T-cell (primary cell): ENCODE measurements at regions not wholly inside any gene's neighbourhood (a gene's known extent, or its start where the extent isn't known, plus 50 kb on each side); places are given as distances from the start of the nearest gene placed in this dataset.

Experiments used
- ATAC-seq, 4 experiments: fragments of 200-7000 bp in 3 of 4; fragments of 150-1000 bp in 1 of 4; cut with Tn5 transposase; replicated peaks in 1 of 4; 1 replicate in 3 of 4; 2 replicates in 1 of 4; pipeline ENCODE4 v1.10.0; 2021; ENCODE audit warnings: moderate library complexity in 3 of 4, mild to moderate bottlenecking in 2 of 4, moderate number of reproducible peaks in 1 of 4
- CTCF ChIA-PET, 2 donors: fragments of 300-600 bp; sonication (Branson Sonifier 250); formaldehyde crosslinking; loops; one replicate each; lab custom pipeline; 2022; ENCODE audit warnings: antibody characterized with exemption in 2 of 2; lab: Charles Lee
- POLR2A ChIA-PET, 2 donors: fragments of 300-600 bp; sonication (Branson Sonifier 250); formaldehyde crosslinking; loops; one replicate each; lab custom pipeline; 2022; ENCODE audit warnings: antibody characterized with exemption in 2 of 2; lab: Charles Lee
- DNase-seq, 35 experiments: peaks; one replicate each; pipeline versions ENCODE4 v3.0.0 to v3.0.0-alpha.2; 2013 to 2023
- H3K27ac ChIP-seq: one replicate; pipeline ENCODE4 v1.5.1; 2013; ENCODE audit warnings: low read length
- H3K27me3 ChIP-seq, 2 experiments: replicated peaks in 1 of 2; 1 replicate in 1 of 2; 2 replicates in 1 of 2; pipeline versions ENCODE4 v1.6.1 to v1.7.0; 2013; ENCODE audit warnings: low read length in 1 of 2, mixed read lengths in 1 of 2; ENCODE audit not compliant: control insufficient read depth in 2 of 2, insufficient read depth in 2 of 2; ENCODE audit errors: extremely low read depth in 1 of 2
- H3K36me3 ChIP-seq, 2 donors: 1 replicate in 1 of 2; 2 replicates in 1 of 2; pipeline versions ENCODE4 v1.6.1 to v1.7.0; 2013; ENCODE audit warnings: low read length in 1 of 2; ENCODE audit not compliant: control insufficient read depth in 2 of 2, insufficient read depth in 1 of 2; ENCODE audit errors: extremely low read depth in 1 of 2
- H3K4me1 ChIP-seq, 2 experiments: 1 replicate in 1 of 2; 2 replicates in 1 of 2; pipeline versions ENCODE4 v1.6.1 to v1.7.0; 2013; ENCODE audit warnings: low read length in 2 of 2, mixed read lengths in 1 of 2; ENCODE audit not compliant: insufficient read depth in 2 of 2, control insufficient read depth in 1 of 2; ENCODE audit errors: extremely low read depth in 1 of 2
- H3K4me3 ChIP-seq, 2 donors: 1 replicate in 1 of 2; 2 replicates in 1 of 2; pipeline versions ENCODE4 v1.5.1 to v1.7.0; 2013; ENCODE audit warnings: mild to moderate bottlenecking in 2 of 2, low read length in 1 of 2, moderate library complexity in 1 of 2; ENCODE audit not compliant: control insufficient read depth in 1 of 2; ENCODE audit errors: extremely low read depth in 1 of 2
- H3K9me3 ChIP-seq: 2 replicates; pipeline ENCODE4 v1.7.0; 2013
- H3K27ac Mint-ChIP-seq, 2 donors: one replicate each; pipeline ENCODE4 v1.8.0; 2020 to 2021; ENCODE audit warnings: mild to moderate bottlenecking in 2 of 2, mixed read lengths in 2 of 2
- H3K27me3 Mint-ChIP-seq, 2 donors: one replicate each; pipeline ENCODE4 v1.8.0; 2021 to 2022; ENCODE audit warnings: mixed read lengths in 2 of 2
- H3K36me3 Mint-ChIP-seq: one replicate; pipeline ENCODE4 v1.8.0; 2021; ENCODE audit warnings: mixed read lengths
- H3K4me1 Mint-ChIP-seq, 3 donors: one replicate each; pipeline ENCODE4 v1.8.0; 2020 to 2022; ENCODE audit warnings: mixed read lengths in 3 of 3, mild to moderate bottlenecking in 1 of 3
- H3K4me3 Mint-ChIP-seq, 3 donors: one replicate each; pipeline ENCODE4 v1.8.0; 2020 to 2022; ENCODE audit warnings: mild to moderate bottlenecking in 3 of 3, mixed read lengths in 3 of 3, moderate library complexity in 3 of 3
- H3K9me3 Mint-ChIP-seq, 3 donors: one replicate each; pipeline ENCODE4 v1.8.0; 2020 to 2022; ENCODE audit warnings: mixed read lengths in 3 of 3
- WGBS: methylation state at CpG from one replicate; pipeline ENCODE4 v1.1.5; 2013; ENCODE audit warnings: missing lambda C conversion rate; ENCODE audit not compliant: insufficient coverage; 5-methylcytosine and 5-hydroxymethylcytosine counted together

DNA sequence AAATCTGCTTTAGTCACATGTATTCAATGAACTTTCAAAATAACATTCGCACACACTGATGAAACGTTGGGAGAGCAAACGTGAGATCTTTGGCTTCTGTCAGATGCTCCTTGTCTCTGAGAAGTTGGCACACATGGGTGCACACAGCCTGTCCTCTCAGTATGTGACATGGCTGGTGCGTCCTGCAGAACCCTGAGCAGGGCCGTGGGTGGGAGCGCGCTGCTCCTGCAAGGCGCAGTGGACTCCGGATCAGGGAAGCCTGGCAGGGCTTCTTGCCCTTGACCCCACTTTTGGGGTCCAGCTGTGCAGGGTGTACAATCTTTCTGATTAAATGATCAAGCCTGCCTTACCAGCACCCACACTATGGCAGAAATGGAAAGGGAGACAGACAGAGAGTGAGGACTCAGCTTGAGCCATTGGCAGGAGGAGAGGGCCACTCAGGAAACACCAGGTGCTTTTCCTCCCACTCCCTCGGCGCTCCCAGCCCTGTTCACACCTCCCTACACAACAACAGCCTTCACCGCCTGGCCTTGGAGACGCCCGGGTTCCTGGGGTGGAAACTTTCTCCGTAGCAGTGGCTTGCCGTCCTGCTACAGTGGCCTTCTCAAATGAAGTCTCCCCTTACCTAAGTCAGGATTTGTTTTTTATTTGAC is 108.4 kb upstream of the SNTG2 start:
- Histone ChIP-seq H3K9me3 (no peaks in the 10 kb centered on the region), H3K36me3 (no peaks in the 10 kb centered on the region), H3K4me1 (no peaks in the 10 kb centered on the region), H3K4me3 (no peak overlapping the region), H3K27me3 (peaks cover 0 to 13% of the 10 kb centered on the region in 2 experiments), H3K27ac (no peak overlapping the region)
- ATAC-seq (no peak), DNase-seq (no peak)
- no peaks in the 10 kb centered on the region for H3K4me1 Mint-ChIP-seq
- CTCF ChIA-PET: no interaction called here
- 74% methylated on average over 12 of the region's 16 CpGs for WGBS
- H3K27me3 Mint-ChIP-seq: peaks cover 28 to 34% of the 10 kb centered on the region in 2 donors
- POLR2A ChIA-PET: no interaction called here
- H3K9me3 Mint-ChIP-seq: no peaks in the 10 kb centered on the region
- H3K36me3 Mint-ChIP-seq: no peaks in the 10 kb centered on the region
- no peak overlapping the region for H3K4me3 Mint-ChIP-seq
- H3K27ac Mint-ChIP-seq: no peak overlapping the region

DNA sequence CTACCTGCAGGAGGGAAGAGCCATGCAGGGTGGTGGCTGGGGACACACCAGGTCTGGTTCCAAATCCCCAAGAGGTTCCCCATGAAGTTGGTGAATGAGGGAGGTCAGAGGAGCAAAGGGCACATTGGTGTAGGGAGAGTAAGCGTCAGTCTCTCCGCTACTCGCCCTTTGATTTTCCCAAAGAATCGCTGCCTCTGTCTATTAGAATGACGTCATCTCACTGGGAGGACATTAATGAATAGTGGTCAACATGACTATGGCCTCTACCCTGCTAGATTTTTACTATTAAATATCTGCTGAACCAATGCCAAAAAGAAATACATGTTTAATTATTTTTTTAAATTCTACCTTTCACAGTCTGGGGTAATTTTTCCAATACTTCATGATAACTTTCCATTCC is 109.6 kb upstream of the SNTG2 start:
- H3K4me3 Mint-ChIP-seq: no peak overlapping the region

DNA sequence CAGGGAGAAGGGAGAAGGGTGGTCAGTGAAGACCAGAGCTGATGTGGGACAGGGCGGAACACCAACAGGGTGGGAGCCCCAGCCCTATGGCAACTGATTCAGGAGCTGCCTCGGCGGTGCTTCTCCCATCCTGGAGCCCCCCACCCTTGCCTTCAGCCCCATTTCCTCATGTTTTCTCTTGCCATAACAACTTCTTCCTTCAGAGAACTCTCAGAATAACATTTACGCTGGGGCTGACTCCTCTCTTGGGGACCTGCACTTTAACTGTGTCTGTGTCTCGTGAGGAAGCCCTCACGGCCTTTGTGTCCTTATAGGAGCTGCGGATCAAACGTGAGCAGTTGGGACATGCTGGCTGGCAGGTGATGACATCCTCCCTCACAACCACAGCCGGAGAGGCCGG is 116.4 kb upstream of the SNTG2 start:
- CTCF ChIA-PET: interaction anchor here in 1 of 2 donors (0.7 kb wide), 1 partner anchor 731 kb away, joined by 5 read pairs; no protein-coding TSS in a partner anchor
- H3K27ac Mint-ChIP-seq: no peak overlapping the region
- H3K9me3 Mint-ChIP-seq: no peaks in the 10 kb centered on the region

More for the DNA sequence above, 109.6 kb upstream of the SNTG2 start:
- H3K27ac ChIP-seq: no peak overlapping the region
- peaks cover 29 to 34% of the 10 kb centered on the region in 2 donors for H3K27me3 Mint-ChIP-seq
- H3K9me3 ChIP-seq: no peaks in the 10 kb centered on the region
- WGBS: no CpG with 5 or more reads among the region's 5 CpGs
- ChIA-PET CTCF (no interaction called here), POLR2A (no interaction called here)
- H3K27ac Mint-ChIP-seq: no peak overlapping the region
- H3K36me3 Mint-ChIP-seq: no peaks in the 10 kb centered on the region
- H3K9me3 Mint-ChIP-seq: no peaks in the 10 kb centered on the region
- no peak overlapping the region for H3K4me3 ChIP-seq
- no peaks in the 10 kb centered on the region for H3K36me3 ChIP-seq
- ATAC-seq (no peak), DNase-seq (no peak)
- no peaks in the 10 kb centered on the region for H3K4me1 Mint-ChIP-seq
- H3K4me1 ChIP-seq: no peaks in the 10 kb centered on the region
- peaks cover 0 to 11% of the 10 kb centered on the region in 2 experiments for H3K27me3 ChIP-seq

DNA sequence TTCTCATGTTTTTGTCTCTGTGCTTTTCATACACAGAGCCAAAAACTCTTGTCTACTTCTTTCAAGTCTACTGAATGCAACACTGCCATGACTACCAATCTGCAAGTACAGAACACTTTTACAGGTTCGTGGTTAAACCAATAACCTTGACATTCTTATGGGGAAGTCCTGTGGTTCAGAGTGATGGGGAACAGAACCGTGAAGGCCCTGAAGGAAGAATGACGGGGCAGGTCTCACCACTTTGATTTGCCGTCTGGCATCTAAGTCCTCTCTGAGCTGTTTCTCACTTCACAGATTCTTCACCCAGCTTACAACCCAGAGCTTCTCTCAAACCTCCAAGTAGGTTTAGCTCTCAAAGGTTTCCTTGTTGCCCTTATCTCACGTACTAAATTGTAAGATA is 117.5 kb upstream of the SNTG2 start:
- peaks cover 0 to 13% of the 10 kb centered on the region in 2 experiments for H3K27me3 ChIP-seq
- H3K36me3 ChIP-seq: no peaks in the 10 kb centered on the region
- no peak overlapping the region for H3K27ac ChIP-seq
- POLR2A ChIA-PET: no interaction called here
- WGBS: 0% methylated on average over 1 of the region's 5 CpGs
- no peak overlapping the region for H3K4me3 ChIP-seq
- H3K9me3 ChIP-seq: no peaks in the 10 kb centered on the region
- CTCF ChIA-PET: no interaction called here
- peaks cover 22 to 26% of the 10 kb centered on the region in 2 donors for H3K27me3 Mint-ChIP-seq
- H3K4me1 ChIP-seq: no peaks in the 10 kb centered on the region
- H3K4me1 Mint-ChIP-seq: peaks cover 0 to 3% (median 0%) of the 10 kb centered on the region in 3 donors
- DNase-seq (no peak), ATAC-seq (no peak)
- no peaks in the 10 kb centered on the region for H3K9me3 Mint-ChIP-seq
- H3K36me3 Mint-ChIP-seq: no peaks in the 10 kb centered on the region
- no peak overlapping the region for H3K27ac Mint-ChIP-seq
- H3K4me3 Mint-ChIP-seq: no peak overlapping the region

More for the DNA sequence above, 116.4 kb upstream of the SNTG2 start:
- ATAC-seq (no peak), DNase-seq (no peak)
- Mint-ChIP-seq H3K4me3 (no peak overlapping the region), H3K36me3 (no peaks in the 10 kb centered on the region), H3K4me1 (peaks cover 0 to 3% (median 0%) of the 10 kb centered on the region in 3 donors), H3K27me3 (peaks cover 30 to 35% of the 10 kb centered on the region in 2 donors)
- H3K4me1 ChIP-seq: no peaks in the 10 kb centered on the region
- POLR2A ChIA-PET: no interaction called here
- no peaks in the 10 kb centered on the region for H3K36me3 ChIP-seq
- 74% methylated on average over 7 of the region's 10 CpGs for WGBS
- H3K4me3 ChIP-seq: no peak overlapping the region
- no peaks in the 10 kb centered on the region for H3K9me3 ChIP-seq
- no peak overlapping the region for H3K27ac ChIP-seq
- peaks cover 0 to 13% of the 10 kb centered on the region in 2 experiments for H3K27me3 ChIP-seq

DNA sequence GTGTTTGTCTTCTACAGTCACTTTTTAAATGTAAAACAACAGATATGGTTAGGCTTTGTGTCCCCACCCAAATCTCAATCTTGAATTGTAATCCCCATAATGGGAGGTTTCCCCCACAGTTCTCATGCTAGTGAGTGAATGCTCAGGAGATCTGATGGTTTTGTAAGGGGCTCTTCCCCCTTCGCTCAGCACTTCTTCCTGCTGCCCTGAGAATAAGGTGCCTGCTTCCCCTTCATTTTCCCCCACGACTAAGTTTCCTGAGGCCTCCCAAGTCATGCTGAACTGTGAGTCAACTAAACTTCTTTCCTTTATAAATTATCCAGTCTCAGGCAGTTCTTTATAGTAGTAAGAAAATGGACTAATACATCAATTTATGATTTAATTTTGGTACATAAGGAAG is 118.0 kb upstream of the SNTG2 start:
- no peaks in the 10 kb centered on the region for H3K9me3 Mint-ChIP-seq
- ATAC-seq: no peak
- Histone ChIP-seq H3K4me3 (no peak overlapping the region), H3K4me1 (no peaks in the 10 kb centered on the region), H3K27ac (no peak overlapping the region), H3K27me3 (peaks cover 0 to 13% of the 10 kb centered on the region in 2 experiments), H3K36me3 (no peaks in the 10 kb centered on the region), H3K9me3 (no peaks in the 10 kb centered on the region)
- no peak for DNase-seq
- no peak overlapping the region for H3K4me3 Mint-ChIP-seq
- no peaks in the 10 kb centered on the region for H3K36me3 Mint-ChIP-seq
- H3K4me1 Mint-ChIP-seq: peaks cover 0 to 3% (median 0%) of the 10 kb centered on the region in 3 donors
- ChIA-PET CTCF (no interaction called here), POLR2A (no interaction called here)
- H3K27me3 Mint-ChIP-seq: peaks cover 17 to 21% of the 10 kb centered on the region in 2 donors
- no CpG with 5 or more reads among the region's 2 CpGs for WGBS
- H3K27ac Mint-ChIP-seq: no peak overlapping the region

DNA sequence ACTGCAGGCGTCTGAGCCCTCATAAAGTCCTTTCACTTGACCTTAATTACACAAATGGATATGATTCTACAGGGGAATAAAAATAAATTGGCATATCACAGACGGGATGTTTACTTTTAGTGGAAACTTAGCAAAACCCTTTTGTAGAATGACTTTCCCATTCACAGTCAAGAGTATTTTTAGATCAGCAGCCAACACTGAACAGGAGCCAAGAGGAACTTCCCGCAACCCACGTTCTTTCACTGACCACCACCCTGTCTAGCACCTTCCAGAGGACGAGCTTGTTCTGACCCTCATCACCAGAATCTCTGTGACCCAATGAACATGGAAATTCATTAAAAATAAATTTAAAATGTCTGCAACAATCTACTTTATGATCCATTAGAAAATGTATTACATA is 119.0 kb upstream of the SNTG2 start:
- Histone ChIP-seq H3K4me1 (no peaks in the 10 kb centered on the region), H3K4me3 (no peak overlapping the region), H3K27me3 (peaks cover 0 to 13% of the 10 kb centered on the region in 2 experiments), H3K36me3 (no peaks in the 10 kb centered on the region), H3K27ac (no peak overlapping the region), H3K9me3 (no peaks in the 10 kb centered on the region)
- WGBS: 58% methylated on average over 2 of the region's 5 CpGs
- ATAC-seq (no peak), DNase-seq (no peak)
- H3K36me3 Mint-ChIP-seq: no peaks in the 10 kb centered on the region
- H3K27me3 Mint-ChIP-seq: peaks cover 16 to 20% of the 10 kb centered on the region in 2 donors
- no peak overlapping the region for H3K4me3 Mint-ChIP-seq
- H3K4me1 Mint-ChIP-seq: peaks cover 0 to 3% (median 0%) of the 10 kb centered on the region in 3 donors
- CTCF ChIA-PET: no interaction called here
- H3K27ac Mint-ChIP-seq: no peak overlapping the region
- POLR2A ChIA-PET: no interaction called here
- H3K9me3 Mint-ChIP-seq: no peaks in the 10 kb centered on the region
